ENCODE measurements at regions not wholly inside any gene's neighbourhood (a gene's known extent, or its start where the extent isn't known, plus 50 kb on each side); places are given as distances from the start of the nearest gene placed in this dataset.

DNA sequence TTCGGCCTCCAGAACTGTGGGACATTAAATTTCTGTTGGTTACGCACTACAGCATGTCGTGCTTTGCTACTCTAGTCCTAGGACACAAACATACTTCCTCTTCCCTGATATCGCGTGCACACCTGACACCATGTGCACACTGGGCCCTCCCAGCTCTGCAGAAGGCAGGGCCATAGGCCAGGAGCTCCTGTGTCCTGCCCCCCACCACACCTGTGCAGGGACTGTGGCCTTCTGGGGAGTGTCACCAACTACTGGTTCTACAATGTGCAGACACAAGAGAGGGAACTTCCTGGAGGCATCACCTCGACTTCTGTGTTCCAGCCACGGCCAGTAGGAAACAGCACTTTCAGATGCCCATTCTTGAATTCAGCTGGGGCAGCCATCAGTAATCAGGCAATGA, 646.4 kb upstream of the MGMT start:
- TF ChIP-seq, protein P1, sequence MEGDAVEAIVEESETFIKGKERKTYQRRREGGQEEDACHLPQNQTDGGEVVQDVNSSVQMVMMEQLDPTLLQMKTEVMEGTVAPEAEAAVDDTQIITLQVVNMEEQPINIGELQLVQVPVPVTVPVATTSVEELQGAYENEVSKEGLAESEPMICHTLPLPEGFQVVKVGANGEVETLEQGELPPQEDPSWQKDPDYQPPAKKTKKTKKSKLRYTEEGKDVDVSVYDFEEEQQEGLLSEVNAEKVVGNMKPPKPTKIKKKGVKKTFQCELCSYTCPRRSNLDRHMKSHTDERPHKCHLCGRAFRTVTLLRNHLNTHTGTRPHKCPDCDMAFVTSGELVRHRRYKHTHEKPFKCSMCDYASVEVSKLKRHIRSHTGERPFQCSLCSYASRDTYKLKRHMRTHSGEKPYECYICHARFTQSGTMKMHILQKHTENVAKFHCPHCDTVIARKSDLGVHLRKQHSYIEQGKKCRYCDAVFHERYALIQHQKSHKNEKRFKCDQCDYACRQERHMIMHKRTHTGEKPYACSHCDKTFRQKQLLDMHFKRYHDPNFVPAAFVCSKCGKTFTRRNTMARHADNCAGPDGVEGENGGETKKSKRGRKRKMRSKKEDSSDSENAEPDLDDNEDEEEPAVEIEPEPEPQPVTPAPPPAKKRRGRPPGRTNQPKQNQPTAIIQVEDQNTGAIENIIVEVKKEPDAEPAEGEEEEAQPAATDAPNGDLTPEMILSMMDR (IDR thresholded peaks at IDR 0.05; ENCODE audit: low read length) = no peak
- TF ChIP-seq EZH2 (IDR thresholded peaks at IDR 0.05; ENCODE audit: borderline replicate concordance, low read length) = no peak
